Large intestine (tissue), 3 donors: ENCODE measurements at regions not wholly inside any gene's neighbourhood (a gene's known extent, or its start where the extent isn't known, plus 50 kb on each side); places are given as distances from the start of the nearest gene placed in this dataset.

Experiments
- DNase-seq, 2 donors: peaks; one replicate each; pipeline versions ENCODE4 v3.0.0 to v3.0.0-alpha.2; 2013
- H3K27ac ChIP-seq: one replicate; pipeline ENCODE4 v1.5.1; 2013; ENCODE audit warnings: low read length
- H3K27me3 ChIP-seq: 2 replicates; pipeline ENCODE4 v1.6.1; 2013; ENCODE audit warnings: low read length; ENCODE audit not compliant: control insufficient read depth, insufficient read depth
- H3K36me3 ChIP-seq: 2 replicates; pipeline ENCODE4 v1.6.1; 2013; ENCODE audit warnings: low read length; ENCODE audit not compliant: control insufficient read depth, insufficient read depth
- H3K4me1 ChIP-seq: one replicate; pipeline ENCODE4 v1.6.1; 2013; ENCODE audit warnings: low read length; ENCODE audit not compliant: control insufficient read depth, insufficient read depth
- H3K4me3 ChIP-seq: one replicate; pipeline ENCODE4 v1.5.1; 2013; ENCODE audit warnings: low read length
- H3K9me3 ChIP-seq: one replicate; pipeline ENCODE4 v1.6.1; 2013; ENCODE audit warnings: mild to moderate bottlenecking, low read depth, low read length, moderate library complexity; ENCODE audit not compliant: control insufficient read depth
- WGBS: methylation state at CpG from one replicate; pipeline ENCODE4 v1.1.5; 2013; ENCODE audit warnings: low lambda C conversion rate; ENCODE audit not compliant: insufficient coverage; 5-methylcytosine and 5-hydroxymethylcytosine counted together

- no peak overlapping the region for H3K4me3 ChIP-seq
- no CpG with 5 or more reads among the region's 8 CpGs for WGBS
- no peaks in the 10 kb centered on the region for H3K36me3 ChIP-seq
- H3K9me3 ChIP-seq, result no peaks in the 10 kb centered on the region
- DNase-seq, result no peak
- no peaks in the 10 kb centered on the region for H3K27me3 ChIP-seq
- no peaks in the 10 kb centered on the region for H3K4me1 ChIP-seq
- H3K27ac ChIP-seq, result no peak overlapping the region
Measured at GRCh38 chr2:2563309-2563860, 232.3 kb upstream of the MYT1L start.

- no peak overlapping the region for H3K4me3 ChIP-seq
Measured at GRCh38 chr2:2562867-2563266, 231.8 kb upstream of the MYT1L start.

GRCh38 chr2:2561346-2562095 is 230.4 kb upstream of the MYT1L start:
- Histone ChIP-seq H3K4me1 (no peaks in the 10 kb centered on the region), H3K27me3 (no peaks in the 10 kb centered on the region)
- WGBS, result no CpG with 5 or more reads among the region's 14 CpGs

More at GRCh38 chr2:2562867-2563266, 231.8 kb upstream of the MYT1L start:
- Histone ChIP-seq H3K27me3 (no peaks in the 10 kb centered on the region), H3K4me1 (no peaks in the 10 kb centered on the region), H3K9me3 (no peaks in the 10 kb centered on the region), H3K36me3 (no peaks in the 10 kb centered on the region), H3K27ac (no peak overlapping the region)
- WGBS, result no CpG with 5 or more reads among the region's 5 CpGs
- no peak for DNase-seq

GRCh38 chr2:2560374-2561015 is 229.4 kb upstream of the MYT1L start:
- Histone ChIP-seq H3K4me3 (no peak overlapping the region), H3K27ac (no peak overlapping the region), H3K36me3 (no peaks in the 10 kb centered on the region), H3K9me3 (no peaks in the 10 kb centered on the region), H3K4me1 (no peaks in the 10 kb centered on the region), H3K27me3 (no peaks in the 10 kb centered on the region)
- no peak for DNase-seq
- WGBS, result no CpG with 5 or more reads among the region's 16 CpGs

More at GRCh38 chr2:2561346-2562095, 230.4 kb upstream of the MYT1L start:
- no peaks in the 10 kb centered on the region for H3K9me3 ChIP-seq
- H3K4me3 ChIP-seq, result no peak overlapping the region
- H3K27ac ChIP-seq, result no peak overlapping the region
- DNase-seq, result no peak
- H3K36me3 ChIP-seq, result no peaks in the 10 kb centered on the region

- H3K27me3 ChIP-seq, result no peaks in the 10 kb centered on the region
- no CpG with 5 or more reads among the region's 9 CpGs for WGBS
Measured at GRCh38 chr2:2558476-2558875, 227.4 kb upstream of the MYT1L start.

GRCh38 chr2:2557475-2557874 is 226.4 kb upstream of the MYT1L start:
- WGBS, result no CpG with 5 or more reads among the region's 5 CpGs
- no peak overlapping the region for H3K4me3 ChIP-seq
- H3K4me1 ChIP-seq, result no peaks in the 10 kb centered on the region
- no peaks in the 10 kb centered on the region for H3K27me3 ChIP-seq
- H3K27ac ChIP-seq, result no peak overlapping the region
- H3K9me3 ChIP-seq, result no peaks in the 10 kb centered on the region
- DNase-seq, result no peak
- H3K36me3 ChIP-seq, result no peaks in the 10 kb centered on the region

More at GRCh38 chr2:2558476-2558875, 227.4 kb upstream of the MYT1L start:
- Histone ChIP-seq H3K4me1 (no peaks in the 10 kb centered on the region), H3K4me3 (no peak overlapping the region), H3K36me3 (no peaks in the 10 kb centered on the region), H3K9me3 (no peaks in the 10 kb centered on the region), H3K27ac (no peak overlapping the region)
- no peak for DNase-seq

GRCh38 chr2:2550856-2551255 is 219.8 kb upstream of the MYT1L start:
- Histone ChIP-seq H3K27me3 (no peaks in the 10 kb centered on the region), H3K27ac (no peak overlapping the region), H3K4me3 (no peak overlapping the region), H3K9me3 (no peaks in the 10 kb centered on the region), H3K4me1 (no peaks in the 10 kb centered on the region), H3K36me3 (no peaks in the 10 kb centered on the region)
- no CpG with 5 or more reads among the region's 3 CpGs for WGBS
- no peak for DNase-seq

GRCh38 chr2:2547911-2548310 is 216.8 kb upstream of the MYT1L start:
- Histone ChIP-seq H3K36me3 (no peaks in the 10 kb centered on the region), H3K9me3 (peaks cover 3% of the 10 kb centered on the region), H3K27ac (no peak overlapping the region), H3K4me3 (no peak overlapping the region), H3K27me3 (no peaks in the 10 kb centered on the region), H3K4me1 (no peaks in the 10 kb centered on the region)
- WGBS, result no CpG with 5 or more reads among the region's 4 CpGs
- no peak for DNase-seq

GRCh38 chr2:2547451-2547850 is 216.4 kb upstream of the MYT1L start:
- peaks cover 3% of the 10 kb centered on the region for H3K9me3 ChIP-seq
- H3K4me1 ChIP-seq, result no peaks in the 10 kb centered on the region
- WGBS, result 83% methylated on average over 1 of the region's 3 CpGs
- H3K27me3 ChIP-seq, result no peaks in the 10 kb centered on the region
- H3K36me3 ChIP-seq, result no peaks in the 10 kb centered on the region
- no peak overlapping the region for H3K4me3 ChIP-seq
- no peak for DNase-seq
- H3K27ac ChIP-seq, result no peak overlapping the region

- no CpG with 5 or more reads among the region's 9 CpGs for WGBS
- no peak for DNase-seq
- H3K4me1 ChIP-seq, result no peaks in the 10 kb centered on the region
- H3K36me3 ChIP-seq, result no peaks in the 10 kb centered on the region
- H3K4me3 ChIP-seq, result no peak overlapping the region
- no peak overlapping the region for H3K27ac ChIP-seq
- peaks cover 3% of the 10 kb centered on the region for H3K9me3 ChIP-seq
- no peaks in the 10 kb centered on the region for H3K27me3 ChIP-seq
Measured at GRCh38 chr2:2546046-2546445, 215.0 kb upstream of the MYT1L start.
